Kidney (tissue), 13 donors: ENCODE measurements at regions not wholly inside any gene's neighbourhood (a gene's known extent, or its start where the extent isn't known, plus 50 kb on each side); places are given as distances from the start of the nearest gene placed in this dataset.

ENCODE experiments used
- DNase-seq, 5 donors: peaks; one replicate each; pipeline ENCODE4 v3.0.0-alpha.2; 2013 to 2020
- FAIRE-seq: peaks from 2 replicates; lab custom pipeline; 2012; peaks lifted over from hg19 to GRCh38; lab: Jason Lieb, UNC
- H3K27ac ChIP-seq, 2 donors: one replicate each; pipeline ENCODE4 v1.7.0; 2013; ENCODE audit warnings: low read depth in 2 of 2, low read length in 2 of 2, inconsistent platforms in 1 of 2
- H3K27me3 ChIP-seq: one replicate; pipeline ENCODE4 v1.7.1; 2013; ENCODE audit warnings: low read length, inconsistent platforms; ENCODE audit not compliant: control insufficient read depth, insufficient read depth
- H3K36me3 ChIP-seq, 3 donors: one replicate each; pipeline versions ENCODE4 v1.7.0 to v1.7.1; 2013; ENCODE audit warnings: low read length in 3 of 3, control low read depth in 1 of 3, inconsistent platforms in 1 of 3; ENCODE audit not compliant: insufficient read depth in 3 of 3, control insufficient read depth in 2 of 3
- H3K4me1 ChIP-seq, 3 donors: one replicate each; pipeline versions ENCODE4 v1.7.0 to v1.7.1; 2013; ENCODE audit warnings: low read length in 3 of 3, inconsistent platforms in 1 of 3, low read depth in 1 of 3; ENCODE audit not compliant: control insufficient read depth in 2 of 3, insufficient read depth in 2 of 3
- H3K4me3 ChIP-seq, 3 donors: one replicate each; pipeline versions ENCODE4 v1.7.0 to v1.8.1; 2013; ENCODE audit warnings: low read length in 3 of 3, control low read depth in 1 of 3, inconsistent platforms in 1 of 3
- H3K9ac ChIP-seq, 3 donors: one replicate each; pipeline versions ENCODE4 v1.7.0 to v1.7.1; 2013; ENCODE audit warnings: low read length in 3 of 3, control low read depth in 1 of 3, inconsistent platforms in 1 of 3
- H3K9me3 ChIP-seq, 3 donors: one replicate each; pipeline versions ENCODE4 v1.7.0 to v1.7.1; 2013; ENCODE audit warnings: low read length in 3 of 3, control low read depth in 1 of 3, inconsistent platforms in 1 of 3; ENCODE audit not compliant: control insufficient read depth in 2 of 3, insufficient read depth in 1 of 3
- intact Hi-C: fragments of 100-400 bp; cut with DNase I; formaldehyde crosslinking; loops from one replicate; pipeline ENCODE4 v1.11.1; 2022
- TF ChIP-seq, protein P1 (sequence below): IDR thresholded peaks from 3 replicates; pipeline ENCODE4 v1.5.1; 2012; ENCODE audit warnings: mild to moderate bottlenecking, moderate library complexity, borderline replicate concordance; ENCODE audit not compliant: insufficient read depth; ENCODE audit errors: extremely low read depth
- donor health status: control.
- donor health status: control.
- donor health status: control.
- donor health status: control.
- donor health status: control.
- donor health status: DM: yes; HTN: yes; CAD: no.
- donor health status: Normal renal cell carcinoma (clear cell type).

DNA sequence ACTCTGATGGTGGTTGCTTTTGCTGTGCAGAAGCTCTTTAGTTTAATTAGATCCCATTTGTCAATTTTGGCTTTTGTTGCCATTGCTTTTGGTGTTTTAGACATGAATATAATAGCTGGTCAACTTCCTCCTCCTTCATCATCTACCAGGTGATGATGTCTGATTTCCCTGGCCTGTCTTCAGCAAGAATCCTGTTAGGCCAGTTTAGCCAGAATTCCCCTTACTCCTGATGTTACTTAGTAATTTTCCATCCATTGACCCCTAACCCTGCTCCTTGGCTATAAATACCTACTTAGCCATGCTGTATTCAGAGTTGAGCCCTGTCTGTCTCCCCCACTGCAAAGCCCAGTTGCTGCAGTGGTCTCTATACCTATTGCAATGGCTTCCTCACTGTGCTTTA is 91.4 kb downstream of the ZNF777 start:
- Histone ChIP-seq H3K27me3 (no peaks in the 10 kb centered on the region), H3K9me3 (peaks cover 0 to 4% (median 0%) of the 10 kb centered on the region in 3 donors), H3K27ac (no peak overlapping the region), H3K36me3 (no peaks in the 10 kb centered on the region), H3K4me3 (no peak overlapping the region), H3K9ac (no peak overlapping the region), H3K4me1 (peaks cover 0 to 5% (median 0%) of the 10 kb centered on the region in 3 donors)
- intact Hi-C loops, result no loop called here
- TF ChIP-seq, protein P1, sequence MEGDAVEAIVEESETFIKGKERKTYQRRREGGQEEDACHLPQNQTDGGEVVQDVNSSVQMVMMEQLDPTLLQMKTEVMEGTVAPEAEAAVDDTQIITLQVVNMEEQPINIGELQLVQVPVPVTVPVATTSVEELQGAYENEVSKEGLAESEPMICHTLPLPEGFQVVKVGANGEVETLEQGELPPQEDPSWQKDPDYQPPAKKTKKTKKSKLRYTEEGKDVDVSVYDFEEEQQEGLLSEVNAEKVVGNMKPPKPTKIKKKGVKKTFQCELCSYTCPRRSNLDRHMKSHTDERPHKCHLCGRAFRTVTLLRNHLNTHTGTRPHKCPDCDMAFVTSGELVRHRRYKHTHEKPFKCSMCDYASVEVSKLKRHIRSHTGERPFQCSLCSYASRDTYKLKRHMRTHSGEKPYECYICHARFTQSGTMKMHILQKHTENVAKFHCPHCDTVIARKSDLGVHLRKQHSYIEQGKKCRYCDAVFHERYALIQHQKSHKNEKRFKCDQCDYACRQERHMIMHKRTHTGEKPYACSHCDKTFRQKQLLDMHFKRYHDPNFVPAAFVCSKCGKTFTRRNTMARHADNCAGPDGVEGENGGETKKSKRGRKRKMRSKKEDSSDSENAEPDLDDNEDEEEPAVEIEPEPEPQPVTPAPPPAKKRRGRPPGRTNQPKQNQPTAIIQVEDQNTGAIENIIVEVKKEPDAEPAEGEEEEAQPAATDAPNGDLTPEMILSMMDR, result no peak
- FAIRE-seq (no peak), DNase-seq (peak in 2 of 5 donors; percentile 23 to 34)

DNA sequence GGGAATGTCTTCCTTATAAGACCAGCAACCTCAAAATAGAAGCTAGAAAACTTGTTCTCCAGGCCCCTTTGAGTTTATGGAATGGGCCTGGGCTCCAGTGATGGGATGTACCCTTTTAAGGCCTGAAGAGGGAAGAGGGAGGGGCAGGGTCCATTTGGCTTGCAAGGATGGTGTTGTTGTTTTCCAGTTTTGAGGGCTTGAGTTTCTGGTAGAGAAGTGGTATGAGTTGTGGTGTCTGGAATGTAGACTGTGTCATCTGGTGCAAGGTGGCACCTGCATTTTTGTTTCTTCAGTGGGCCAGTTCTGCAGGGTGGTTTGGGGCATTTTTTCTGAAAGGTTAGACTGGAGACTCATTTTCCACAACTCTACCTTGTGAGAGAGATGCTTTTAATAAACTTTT is 90.1 kb downstream of the ZNF777 start:
- no peak for FAIRE-seq
- Histone ChIP-seq H3K4me1 (peaks cover 0 to 5% (median 0%) of the 10 kb centered on the region in 3 donors), H3K27me3 (no peaks in the 10 kb centered on the region), H3K9me3 (no peaks in the 10 kb centered on the region), H3K4me3 (no peak overlapping the region), H3K9ac (no peak overlapping the region), H3K36me3 (no peaks in the 10 kb centered on the region), H3K27ac (no peak overlapping the region)
- intact Hi-C loops, result no loop called here
- TF ChIP-seq, protein P1, result no peak
- DNase-seq, result no peak

DNA sequence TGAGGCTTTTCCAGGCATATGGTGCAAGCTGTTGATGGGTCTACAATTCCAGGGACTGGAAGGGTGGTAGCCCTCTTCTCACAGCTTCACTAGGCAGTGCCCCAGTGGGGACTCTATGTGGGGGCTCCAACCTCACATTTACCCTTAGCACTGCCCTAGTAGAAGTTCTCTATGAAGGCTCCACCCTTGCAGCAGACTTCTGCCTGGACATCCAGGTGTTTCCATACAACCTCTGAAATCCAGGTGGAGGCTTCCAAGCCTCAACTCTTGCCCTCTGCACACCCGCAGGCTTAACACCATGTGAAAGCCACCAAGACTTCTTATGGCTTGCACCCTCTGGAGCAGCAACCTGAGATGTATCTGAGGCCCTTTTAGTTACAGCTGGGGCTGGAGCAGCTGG is 87.8 kb downstream of the ZNF777 start:
- no peak overlapping the region for H3K27ac ChIP-seq
- H3K9me3 ChIP-seq, result no peaks in the 10 kb centered on the region
- H3K9ac ChIP-seq, result no peak overlapping the region
- intact Hi-C loops, result no loop called here
- H3K36me3 ChIP-seq, result no peaks in the 10 kb centered on the region
- no peak overlapping the region for H3K4me3 ChIP-seq
- no peaks in the 10 kb centered on the region for H3K27me3 ChIP-seq
- TF ChIP-seq, protein P1, result no peak
- H3K4me1 ChIP-seq, result peaks cover 0 to 5% (median 0%) of the 10 kb centered on the region in 3 donors
- FAIRE-seq, result no peak
- no peak for DNase-seq

DNA sequence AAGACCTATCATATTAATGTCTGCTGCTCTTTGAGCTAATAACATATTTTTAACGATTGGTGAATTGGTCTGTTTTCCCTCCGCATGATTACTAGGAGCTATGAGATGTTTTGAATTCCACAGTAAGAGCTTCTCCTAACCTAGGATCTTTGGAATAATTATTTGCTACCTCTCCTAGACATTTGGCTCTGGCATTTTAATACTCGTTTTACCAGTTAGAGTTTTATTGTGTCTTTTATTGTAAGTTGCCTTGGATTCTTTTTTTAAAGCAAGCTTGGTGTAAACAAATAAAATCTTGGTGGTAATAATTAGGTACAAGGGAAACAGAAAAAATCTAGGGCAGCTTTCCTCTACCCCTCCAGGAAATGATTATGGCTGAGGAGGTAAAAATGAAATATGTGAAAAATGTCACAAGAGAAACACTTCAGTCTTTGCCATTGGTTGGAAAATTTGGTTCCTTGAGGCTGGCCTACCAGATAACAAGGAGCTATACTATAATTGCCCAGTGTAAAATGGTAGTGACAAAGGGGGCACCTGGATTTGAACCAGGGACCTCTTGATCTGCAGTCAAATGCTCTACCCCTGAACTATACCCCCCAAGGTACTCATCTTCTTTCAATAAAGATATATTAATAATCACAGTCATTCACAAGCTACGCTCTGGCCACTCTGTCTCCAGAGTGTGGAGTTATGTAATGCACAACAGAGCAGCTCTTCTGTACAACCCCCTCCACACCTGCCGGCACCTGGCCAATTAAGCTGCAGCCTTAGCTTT is 85.4 kb downstream of the ZNF777 start:
- FAIRE-seq, result no peak
- TF ChIP-seq, protein P1, result no peak

More for the DNA sequence above, 85.4 kb downstream of the ZNF777 start:
- Histone ChIP-seq H3K27me3 (no peaks in the 10 kb centered on the region), H3K4me3 (no peak overlapping the region), H3K27ac (no peak overlapping the region), H3K9me3 (peaks cover 0 to 13% (median 9%) of the 10 kb centered on the region in 3 donors), H3K36me3 (no peaks in the 10 kb centered on the region), H3K9ac (no peak overlapping the region), H3K4me1 (peaks cover 0 to 5% (median 0%) of the 10 kb centered on the region in 3 donors)
- intact Hi-C loops, result no loop called here
- DNase-seq, result no peak
